ENCODE measurements at regions not wholly inside any gene's neighbourhood (a gene's known extent, or its start where the extent isn't known, plus 50 kb on each side); places are given as distances from the start of the nearest gene placed in this dataset.

DNA sequence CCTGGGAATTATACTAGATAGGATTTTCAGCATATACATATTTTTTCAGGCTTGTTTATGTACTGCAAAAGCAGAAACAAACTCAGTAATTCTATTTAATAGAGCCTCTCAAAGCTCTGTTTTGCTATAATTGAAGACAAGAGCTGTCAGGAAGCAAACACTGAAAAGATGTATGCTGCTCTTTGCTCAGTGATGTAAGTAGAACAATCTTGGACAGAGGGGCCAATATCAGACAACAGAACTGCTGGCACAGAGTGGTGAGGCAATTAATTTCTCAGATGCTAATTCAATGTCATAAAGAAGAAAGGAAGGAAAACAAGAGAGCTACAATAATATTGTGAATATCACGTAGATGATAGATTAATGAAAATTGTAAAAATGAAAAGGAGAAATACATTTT is 663.3 kb upstream of the ADGRB3 start:
- H2BK12ac ChIP-seq (ENCODE audit: low read depth, low read length), result no peak overlapping the region
- no peak overlapping the region for H3K27ac ChIP-seq (ENCODE audit: low read depth, low read length)
- no peaks in the 10 kb centered on the region for H3K27me3 ChIP-seq (replicated peaks in 1 of 4; ENCODE audit: control insufficient read depth in 3 of 4, extremely low read depth in 1 of 4, insufficient read depth in 3 of 4, low read length in 3 of 4)
- no peaks in the 10 kb centered on the region for H3K9me3 ChIP-seq (ENCODE audit: insufficient read depth in 2 of 2, low read depth in 1 of 2, low read length in 1 of 2)
- H2BK15ac ChIP-seq (ENCODE audit: low read length), result no peak overlapping the region
- H3K79me1 ChIP-seq (ENCODE audit: low read depth, low read length), result no peaks in the 10 kb centered on the region
- H4K20me1 ChIP-seq (replicated peaks in 1 of 2; ENCODE audit: control insufficient read depth in 1 of 2, insufficient read depth in 2 of 2, low read length in 2 of 2), result no peaks in the 10 kb centered on the region
- no peak overlapping the region for H3K4me3 ChIP-seq (ENCODE audit: extremely low read depth in 1 of 4, insufficient read depth in 2 of 4, low read depth in 3 of 4, low read length in 4 of 4)
- no peak overlapping the region for H3K14ac ChIP-seq (ENCODE audit: insufficient read length)
- H2BK20ac ChIP-seq (ENCODE audit: low read length), result no peak overlapping the region
- FAIRE-seq (no peak), DNase-seq (ENCODE audit: low read depth in 1 of 2, low spot score in 2 of 2) (no peak)
- ChIA-PET POLR2A (ENCODE audit: partially characterized antibody) (no interaction called here), CTCF (ENCODE audit: partially characterized antibody) (interaction anchor here (1.3 kb wide), 1 partner anchor 9 kb away, joined by 4 read pairs; no protein-coding TSS in a partner anchor)
- no peaks in the 10 kb centered on the region for H3K36me3 ChIP-seq (ENCODE audit: control insufficient read depth in 2 of 4, insufficient read depth in 4 of 4, low read length in 3 of 4)
- no peak overlapping the region for H3K4me2 ChIP-seq (ENCODE audit: insufficient read depth in 1 of 2, low read depth in 2 of 2, low read length in 2 of 2)
- no peak overlapping the region for H4K5ac ChIP-seq (ENCODE audit: insufficient read length, low read depth, low read length)
- H4K8ac ChIP-seq (ENCODE audit: extremely low read depth, insufficient read depth, low read length), result no peak overlapping the region
- no peak overlapping the region for H3K4ac ChIP-seq (replicated peaks; ENCODE audit: insufficient read length, low read depth, low read length)
- no peak overlapping the region for H2BK120ac ChIP-seq (replicated peaks; ENCODE audit: low read depth, low read length)
- no peaks in the 10 kb centered on the region for H3K23me2 ChIP-seq (ENCODE audit: low read depth, low read length)
- no peak overlapping the region for H2AFZ ChIP-seq (ENCODE audit: low read length)
- no peak overlapping the region for H2AK5ac ChIP-seq (ENCODE audit: low read depth, low read length)
- H3K56ac ChIP-seq (replicated peaks; ENCODE audit: insufficient read length, low read depth, low read length), result no peak overlapping the region
- no peak overlapping the region for H3K18ac ChIP-seq (ENCODE audit: extremely low read depth, low read length)
- TF ChIP-seq, protein P1, sequence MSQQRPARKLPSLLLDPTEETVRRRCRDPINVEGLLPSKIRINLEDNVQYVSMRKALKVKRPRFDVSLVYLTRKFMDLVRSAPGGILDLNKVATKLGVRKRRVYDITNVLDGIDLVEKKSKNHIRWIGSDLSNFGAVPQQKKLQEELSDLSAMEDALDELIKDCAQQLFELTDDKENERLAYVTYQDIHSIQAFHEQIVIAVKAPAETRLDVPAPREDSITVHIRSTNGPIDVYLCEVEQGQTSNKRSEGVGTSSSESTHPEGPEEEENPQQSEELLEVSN (IDR thresholded peaks at IDR 0.05), result no peak
- H4K91ac ChIP-seq (replicated peaks; ENCODE audit: insufficient read length, low read length), result no peak overlapping the region
- 95 to 100% methylated on average over 1 of the region's 1 CpG for WGBS, 2 experiments (ENCODE audit: extremely low coverage in 1 of 2, insufficient coverage in 1 of 2, insufficient read length in 1 of 2, insufficient replicate concordance in 2 of 2, low coverage in 1 of 2, low lambda C conversion rate in 2 of 2, missing lambda C conversion rate in 1 of 2)
- H3K4me1 ChIP-seq (replicated peaks in 1 of 4; ENCODE audit: control insufficient read depth in 3 of 4, insufficient read depth in 4 of 4, low read length in 3 of 4), result no peaks in the 10 kb centered on the region
- H3K9ac ChIP-seq (replicated peaks in 1 of 4; ENCODE audit: extremely low read depth in 1 of 4, low read depth in 3 of 4, low read length in 3 of 4), result no peak overlapping the region
- no peak overlapping the region for H2BK5ac ChIP-seq (ENCODE audit: low read depth, low read length)
- no peak overlapping the region for H3K23ac ChIP-seq (ENCODE audit: insufficient read length)
- no peaks in the 10 kb centered on the region for H3K79me2 ChIP-seq (ENCODE audit: control insufficient read depth in 1 of 2, insufficient read depth in 2 of 2, low read length in 2 of 2)

All from H1 (cell line).